ENCODE measurements at regions not wholly inside any gene's neighbourhood (a gene's known extent, or its start where the extent isn't known, plus 50 kb on each side); places are given as distances from the start of the nearest gene placed in this dataset.
A peak's percentile ranks its signal among the peaks of the same experiment; 100 is the strongest.

GRCh38 chr20:12270863-12271262 is 353.2 kb downstream of the BTBD3 start:
- no peak for DNase-seq

- no peak for DNase-seq
These were observed 358.4 kb downstream of the BTBD3 start for GRCh38 chr20:12276011-12276673.

- no peak for DNase-seq
These were observed 369.9 kb downstream of the BTBD3 start for GRCh38 chr20:12287575-12287974.

- DNase-seq: no peak
These were observed 371.8 kb downstream of the BTBD3 start for GRCh38 chr20:12289465-12289864.

GRCh38 chr20:12291386-12291785 is 373.7 kb downstream of the BTBD3 start:
- DNase-seq: no peak

GRCh38 chr20:12293900-12294299 is 376.2 kb downstream of the BTBD3 start:
- DNase-seq: no peak

- DNase-seq: no peak
These were observed 377.0 kb downstream of the BTBD3 start for GRCh38 chr20:12294678-12295077.

GRCh38 chr20:12305188-12305950 is 387.7 kb downstream of the BTBD3 start:
- peak in 1 of 56 donors; percentile 1 for DNase-seq

GRCh38 chr20:12306107-12306506 is 388.4 kb downstream of the BTBD3 start:
- no peak for DNase-seq

- DNase-seq: no peak
These were observed 393.6 kb downstream of the BTBD3 start for GRCh38 chr20:12311094-12311865.

GRCh38 chr20:12315652-12316051 is 398.0 kb downstream of the BTBD3 start:
- DNase-seq: no peak

- DNase-seq: no peak
These were observed 399.1 kb downstream of the BTBD3 start for GRCh38 chr20:12316794-12317193.

GRCh38 chr20:12317433-12317832 is 399.7 kb downstream of the BTBD3 start:
- no peak for DNase-seq

- peak in 16 of 56 donors; percentile 1 to 25 (median 12) for DNase-seq
These were observed 400.4 kb downstream of the BTBD3 start for GRCh38 chr20:12318043-12318442.

GRCh38 chr20:12321736-12322135 is 404.0 kb downstream of the BTBD3 start:
- no peak for DNase-seq

GRCh38 chr20:12327205-12327604 is 409.5 kb downstream of the BTBD3 start:
- no peak for DNase-seq

- DNase-seq: no peak
These were observed 413.5 kb downstream of the BTBD3 start for GRCh38 chr20:12331236-12331635.

GRCh38 chr20:12337601-12338000 is 419.9 kb downstream of the BTBD3 start:
- DNase-seq: no peak

- no peak for DNase-seq
These were observed 428.3 kb downstream of the BTBD3 start for GRCh38 chr20:12345978-12346377.

- DNase-seq: no peak
These were observed 436.1 kb downstream of the BTBD3 start for GRCh38 chr20:12353842-12354241.

- no peak for DNase-seq
These were observed 437.0 kb downstream of the BTBD3 start for GRCh38 chr20:12354725-12355124.

- no peak for DNase-seq
These were observed 437.5 kb downstream of the BTBD3 start for GRCh38 chr20:12355185-12355584.

Measured in amygdala (tissue), 56 donors.